ENCODE measurements at regions not wholly inside any gene's neighbourhood (a gene's known extent, or its start where the extent isn't known, plus 50 kb on each side); places are given as distances from the start of the nearest gene placed in this dataset.

DNA sequence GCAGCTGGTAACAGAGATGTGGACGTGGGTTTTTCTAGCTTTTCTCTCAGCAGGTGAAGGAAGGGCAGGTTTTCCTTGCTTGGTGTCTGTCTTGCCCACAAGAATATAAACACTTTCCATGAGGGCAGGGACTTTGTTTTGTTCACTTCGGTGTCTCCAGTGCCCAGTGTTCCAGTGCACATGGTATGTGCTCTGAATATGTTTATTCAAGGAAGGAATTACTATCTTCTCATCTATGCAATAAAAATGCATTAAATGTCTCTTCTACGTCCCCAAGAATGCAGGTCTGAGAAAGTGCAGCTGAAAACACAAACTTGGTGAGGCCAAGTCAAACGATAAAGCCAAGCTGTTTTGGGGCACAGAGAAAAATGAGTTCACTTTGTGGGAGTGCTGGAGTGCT is 56.3 kb upstream of the PLET1 start:
- Histone ChIP-seq H3K23ac (ENCODE audit: insufficient read length) (no peak overlapping the region), H4K8ac (ENCODE audit: extremely low read depth, insufficient read depth, low read length) (no peak overlapping the region), H2AFZ (ENCODE audit: low read length) (no peak overlapping the region), H3K4me2 (ENCODE audit: insufficient read depth in 1 of 2, low read depth in 2 of 2, low read length in 2 of 2) (no peak overlapping the region), H2BK12ac (ENCODE audit: low read depth, low read length) (no peak overlapping the region), H3K14ac (ENCODE audit: insufficient read length) (no peak overlapping the region), H2BK15ac (ENCODE audit: low read length) (no peak overlapping the region), H3K4me1 (replicated peaks in 1 of 4; ENCODE audit: control insufficient read depth in 3 of 4, insufficient read depth in 4 of 4, low read length in 3 of 4) (peaks cover under 1 to 8% (median 2%) of the 10 kb centered on the region in 4 experiments; a peak in 5 of 7 replicates), H2BK120ac (replicated peaks; ENCODE audit: low read depth, low read length) (no peak overlapping the region), H3K36me3 (ENCODE audit: control insufficient read depth in 2 of 4, insufficient read depth in 4 of 4, low read length in 3 of 4) (no peaks in the 10 kb centered on the region), H3K79me1 (ENCODE audit: low read depth, low read length) (no peaks in the 10 kb centered on the region), H4K5ac (ENCODE audit: insufficient read length, low read depth, low read length) (no peak overlapping the region), H3K27me3 (replicated peaks in 1 of 4; ENCODE audit: control insufficient read depth in 3 of 4, extremely low read depth in 1 of 4, insufficient read depth in 3 of 4, low read length in 3 of 4) (no peaks in the 10 kb centered on the region), H3K56ac (replicated peaks; ENCODE audit: insufficient read length, low read depth, low read length) (no peak overlapping the region), H3K27ac (ENCODE audit: low read depth, low read length) (no peak overlapping the region), H3K18ac (ENCODE audit: extremely low read depth, low read length) (no peak overlapping the region), H2AK5ac (ENCODE audit: low read depth, low read length) (no peak overlapping the region), H2BK20ac (ENCODE audit: low read length) (no peak overlapping the region), H3K9ac (replicated peaks in 1 of 4; ENCODE audit: extremely low read depth in 1 of 4, low read depth in 3 of 4, low read length in 3 of 4) (no peak overlapping the region), H3K79me2 (ENCODE audit: control insufficient read depth in 1 of 2, insufficient read depth in 2 of 2, low read length in 2 of 2) (no peaks in the 10 kb centered on the region), H3K23me2 (ENCODE audit: low read depth, low read length) (no peaks in the 10 kb centered on the region), H4K91ac (replicated peaks; ENCODE audit: insufficient read length, low read length) (no peak overlapping the region), H2BK5ac (ENCODE audit: low read depth, low read length) (no peak overlapping the region), H3K9me3 (ENCODE audit: insufficient read depth in 2 of 2, low read depth in 1 of 2, low read length in 1 of 2) (no peaks in the 10 kb centered on the region), H3K4me3 (ENCODE audit: extremely low read depth in 1 of 4, insufficient read depth in 2 of 4, low read depth in 3 of 4, low read length in 4 of 4) (no peak overlapping the region), H3K4ac (replicated peaks; ENCODE audit: insufficient read length, low read depth, low read length) (no peak overlapping the region), H4K20me1 (replicated peaks in 1 of 2; ENCODE audit: control insufficient read depth in 1 of 2, insufficient read depth in 2 of 2, low read length in 2 of 2) (no peaks in the 10 kb centered on the region)
- 87% methylated on average over 4 of the region's 4 CpGs; no CpG with 5 or more reads in 1 of the 2 experiments for WGBS, 2 experiments (ENCODE audit: extremely low coverage in 1 of 2, insufficient coverage in 1 of 2, insufficient read length in 1 of 2, insufficient replicate concordance in 2 of 2, low coverage in 1 of 2, low lambda C conversion rate in 2 of 2, missing lambda C conversion rate in 1 of 2)
- ChIA-PET CTCF (ENCODE audit: partially characterized antibody) (interaction anchor here (1.2 to 1.7 kb wide), 2 partner anchors 29 to 37 kb away, joined by 3 to 5 read pairs; no protein-coding TSS in a partner anchor), POLR2A (ENCODE audit: partially characterized antibody) (no interaction called here)
- FAIRE-seq (no peak), DNase-seq (ENCODE audit: low read depth in 1 of 2, low spot score in 2 of 2) (no peak)
- TF ChIP-seq PHF8 (conservative IDR thresholded peaks at IDR 0.05; ENCODE audit: low read depth, low read length) (no peak), SP4 (IDR thresholded peaks at IDR 0.05; ENCODE audit: low read length) (no peak), ZNF274 (IDR thresholded peaks at IDR 0.05; ENCODE audit: borderline replicate concordance, extremely low read depth, low read length) (no peak), BACH1 (IDR thresholded peaks at IDR 0.05; ENCODE audit: low read length) (no peak), NANOG (IDR thresholded peaks at IDR 0.05; ENCODE audit: insufficient read depth, low read depth, low read length, poor library complexity, severe bottlenecking) (no peak), SAP30 (IDR thresholded peaks at IDR 0.05; ENCODE audit: insufficient read depth, insufficient replicate concordance, low read length) (no peak), BCL11A (IDR thresholded peaks at IDR 0.05; ENCODE audit: low read depth in 2 of 2, low read length in 2 of 2) (no peak), EGR1 (IDR thresholded peaks at IDR 0.05; ENCODE audit: borderline replicate concordance, low read depth, low read length) (no peak), YY1 (IDR thresholded peaks at IDR 0.05; ENCODE audit: low read depth, low read length) (no peak), TBP (IDR thresholded peaks at IDR 0.05; ENCODE audit: low read depth, low read length) (no peak)
- TF ChIP-seq, protein P1, sequence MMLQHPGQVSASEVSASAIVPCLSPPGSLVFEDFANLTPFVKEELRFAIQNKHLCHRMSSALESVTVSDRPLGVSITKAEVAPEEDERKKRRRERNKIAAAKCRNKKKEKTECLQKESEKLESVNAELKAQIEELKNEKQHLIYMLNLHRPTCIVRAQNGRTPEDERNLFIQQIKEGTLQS (IDR thresholded peaks at IDR 0.05; ENCODE audit: insufficient read depth, low read depth, low read length): no peak
- TF ChIP-seq, protein P2, sequence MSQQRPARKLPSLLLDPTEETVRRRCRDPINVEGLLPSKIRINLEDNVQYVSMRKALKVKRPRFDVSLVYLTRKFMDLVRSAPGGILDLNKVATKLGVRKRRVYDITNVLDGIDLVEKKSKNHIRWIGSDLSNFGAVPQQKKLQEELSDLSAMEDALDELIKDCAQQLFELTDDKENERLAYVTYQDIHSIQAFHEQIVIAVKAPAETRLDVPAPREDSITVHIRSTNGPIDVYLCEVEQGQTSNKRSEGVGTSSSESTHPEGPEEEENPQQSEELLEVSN (IDR thresholded peaks at IDR 0.05): no peak

Measured in H1 (cell line).